ENCODE measurements at regions not wholly inside any gene's neighbourhood (a gene's known extent, or its start where the extent isn't known, plus 50 kb on each side); places are given as distances from the start of the nearest gene placed in this dataset.

- DNase-seq (ENCODE audit: low read depth in 2 of 2) = no peak
Observed at GRCh38 chr2:234601213-234601612, 104.3 kb upstream of the ARL4C start.

GRCh38 chr2:234597576-234597861, 100.6 kb upstream of the ARL4C start:
- no peak for DNase-seq (ENCODE audit: low read depth in 2 of 2)

GRCh38 chr2:234596696-234597575, 100.1 kb upstream of the ARL4C start:
- no peak for DNase-seq (ENCODE audit: low read depth in 2 of 2)

GRCh38 chr2:234595829-234596228, 98.9 kb upstream of the ARL4C start:
- no peak for DNase-seq (ENCODE audit: low read depth in 2 of 2)

- DNase-seq (ENCODE audit: low read depth in 2 of 2) = no peak
Observed at GRCh38 chr2:234594715-234595114, 97.8 kb upstream of the ARL4C start.

GRCh38 chr2:234593636-234594035, 96.8 kb upstream of the ARL4C start:
- no peak for DNase-seq (ENCODE audit: low read depth in 2 of 2)

- DNase-seq (ENCODE audit: low read depth in 2 of 2) = no peak
Observed at GRCh38 chr2:234592541-234592940, 95.7 kb upstream of the ARL4C start.

- DNase-seq (ENCODE audit: low read depth in 2 of 2) = no peak
Observed at GRCh38 chr2:234590076-234590475, 93.2 kb upstream of the ARL4C start.

GRCh38 chr2:234588054-234588430, 91.2 kb upstream of the ARL4C start:
- DNase-seq (ENCODE audit: low read depth in 2 of 2) = no peak

- DNase-seq (ENCODE audit: low read depth in 2 of 2) = no peak
Observed at GRCh38 chr2:234587341-234588053, 90.6 kb upstream of the ARL4C start.

- no peak for DNase-seq (ENCODE audit: low read depth in 2 of 2)
Observed at GRCh38 chr2:234583331-234583730, 86.5 kb upstream of the ARL4C start.

- DNase-seq (ENCODE audit: low read depth in 2 of 2) = no peak
Observed at GRCh38 chr2:234580686-234581085, 83.8 kb upstream of the ARL4C start.

GRCh38 chr2:234579231-234579962, 82.5 kb upstream of the ARL4C start:
- no peak for DNase-seq (ENCODE audit: low read depth in 2 of 2)

GRCh38 chr2:234578389-234578788, 81.5 kb upstream of the ARL4C start:
- DNase-seq (ENCODE audit: low read depth in 2 of 2) = no peak

- DNase-seq (ENCODE audit: low read depth in 2 of 2) = no peak
Observed at GRCh38 chr2:234577191-234577590, 80.3 kb upstream of the ARL4C start.

- no peak for DNase-seq (ENCODE audit: low read depth in 2 of 2)
Observed at GRCh38 chr2:234571620-234572407, 74.9 kb upstream of the ARL4C start.

GRCh38 chr2:234570476-234570875, 73.6 kb upstream of the ARL4C start:
- no peak for DNase-seq (ENCODE audit: low read depth in 2 of 2)

- DNase-seq (ENCODE audit: low read depth in 2 of 2) = no peak
Observed at GRCh38 chr2:234569776-234570430, 73.0 kb upstream of the ARL4C start.

- DNase-seq (ENCODE audit: low read depth in 2 of 2) = no peak
Observed at GRCh38 chr2:234566622-234567021, 69.7 kb upstream of the ARL4C start.

- DNase-seq (ENCODE audit: low read depth in 2 of 2) = no peak
Observed at GRCh38 chr2:234565842-234566619, 69.2 kb upstream of the ARL4C start.

- DNase-seq (ENCODE audit: low read depth in 2 of 2) = no peak
Observed at GRCh38 chr2:234565201-234565600, 68.3 kb upstream of the ARL4C start.

Measured in stimulated activated CD8-positive, alpha-beta memory T cell treated with anti-CD3 and anti-CD28 coated beads, Interleukin-2, amount 100 ng/mL, for 48 hours (primary cell).